ENCODE measurements at regions not wholly inside any gene's neighbourhood (a gene's known extent, or its start where the extent isn't known, plus 50 kb on each side); places are given as distances from the start of the nearest gene placed in this dataset.

GRCh38 chr2:133774654-133775015 lies 206.4 kb upstream of the NCKAP5 start:
- H3K4me3 Mint-ChIP-seq (ENCODE audit: unreplicated experiment): no peak overlapping the region
- ChIA-PET CTCF (no interaction called here), POLR2A (no interaction called here)
- no peak for TF ChIP-seq CTCF (IDR thresholded peaks at IDR 0.05; ENCODE audit: insufficient read depth in 1 of 2, low read depth in 1 of 2, low read length in 1 of 2, severe bottlenecking in 1 of 2, unreplicated experiment in 1 of 2)
- H3K27ac Mint-ChIP-seq (ENCODE audit: unreplicated experiment): no peak overlapping the region
- no TSS peak for BruUV-seq (replicated peaks)
- no peaks in the 10 kb centered on the region for H3K36me3 Mint-ChIP-seq (ENCODE audit: insufficient read depth, unreplicated experiment)
- Histone ChIP-seq H3K36me3 (ENCODE audit: control insufficient read depth, insufficient read depth, low read length) (no peaks in the 10 kb centered on the region), H3K9me3 (no peaks in the 10 kb centered on the region), H3K27me3 (replicated peaks; ENCODE audit: control insufficient read depth, insufficient read depth, low read length) (no peaks in the 10 kb centered on the region), H3K4me1 (0 out of 2 replicates have a peak, but pooled peaks cover 4% of the 10 kb centered on the region), H3K4me3 (ENCODE audit: low read depth, low read length) (no peak overlapping the region)
- intact Hi-C loops (cut with micrococcal nuclease; ENCODE audit: unreplicated experiment): loop anchor here (10.0 kb wide), 1 partner anchor 510 kb away; no protein-coding TSS in a partner anchor
- DNase-seq: no peak
- H3K27me3 Mint-ChIP-seq (ENCODE audit: insufficient read depth, unreplicated experiment): no peaks in the 10 kb centered on the region
- H3K9me3 Mint-ChIP-seq (ENCODE audit: unreplicated experiment): peaks cover 9% of the 10 kb centered on the region
- no peaks in the 10 kb centered on the region for H3K4me1 Mint-ChIP-seq (ENCODE audit: low read depth, unreplicated experiment)

GRCh38 chr2:133776936-133777573 lies 208.8 kb upstream of the NCKAP5 start:
- no peak for DNase-seq
- Mint-ChIP-seq H3K9me3 (ENCODE audit: unreplicated experiment) (no peaks in the 10 kb centered on the region), H3K27ac (ENCODE audit: unreplicated experiment) (no peak overlapping the region), H3K4me3 (ENCODE audit: unreplicated experiment) (no peak overlapping the region), H3K4me1 (ENCODE audit: low read depth, unreplicated experiment) (no peaks in the 10 kb centered on the region), H3K27me3 (ENCODE audit: insufficient read depth, unreplicated experiment) (no peaks in the 10 kb centered on the region), H3K36me3 (ENCODE audit: insufficient read depth, unreplicated experiment) (no peaks in the 10 kb centered on the region)
- TF ChIP-seq CTCF (IDR thresholded peaks at IDR 0.05; ENCODE audit: insufficient read depth in 1 of 2, low read depth in 1 of 2, low read length in 1 of 2, severe bottlenecking in 1 of 2, unreplicated experiment in 1 of 2): no peak
- ChIA-PET CTCF (no interaction called here), POLR2A (no interaction called here)
- Histone ChIP-seq H3K4me3 (ENCODE audit: low read depth, low read length) (no peak overlapping the region), H3K4me1 (0 out of 2 replicates have a peak, but pooled peaks cover 4% of the 10 kb centered on the region), H3K9me3 (no peaks in the 10 kb centered on the region), H3K27me3 (replicated peaks; ENCODE audit: control insufficient read depth, insufficient read depth, low read length) (no peaks in the 10 kb centered on the region), H3K36me3 (ENCODE audit: control insufficient read depth, insufficient read depth, low read length) (no peaks in the 10 kb centered on the region)
- no TSS peak for BruUV-seq (replicated peaks)
- intact Hi-C loops (cut with micrococcal nuclease; ENCODE audit: unreplicated experiment): loop anchor here (10.0 kb wide), 1 partner anchor 512 kb away; no protein-coding TSS in a partner anchor

GRCh38 chr2:133777574-133777960 lies 209.3 kb upstream of the NCKAP5 start:
- H3K9me3 Mint-ChIP-seq (ENCODE audit: unreplicated experiment): no peaks in the 10 kb centered on the region
- intact Hi-C loops (cut with micrococcal nuclease; ENCODE audit: unreplicated experiment): loop anchor here (10.0 kb wide), 1 partner anchor 513 kb away; no protein-coding TSS in a partner anchor

More at GRCh38 chr2:133777574-133777960, 209.3 kb upstream of the NCKAP5 start:
- Histone ChIP-seq H3K36me3 (ENCODE audit: control insufficient read depth, insufficient read depth, low read length) (no peaks in the 10 kb centered on the region), H3K4me1 (0 out of 2 replicates have a peak, but pooled peaks cover 4% of the 10 kb centered on the region), H3K4me3 (ENCODE audit: low read depth, low read length) (no peak overlapping the region), H3K27me3 (replicated peaks; ENCODE audit: control insufficient read depth, insufficient read depth, low read length) (no peaks in the 10 kb centered on the region), H3K9me3 (no peaks in the 10 kb centered on the region)
- BruUV-seq (replicated peaks): no TSS peak
- CTCF ChIA-PET: no interaction called here
- no peak for TF ChIP-seq CTCF (IDR thresholded peaks at IDR 0.05; ENCODE audit: insufficient read depth in 1 of 2, low read depth in 1 of 2, low read length in 1 of 2, severe bottlenecking in 1 of 2, unreplicated experiment in 1 of 2)
- H3K27me3 Mint-ChIP-seq (ENCODE audit: insufficient read depth, unreplicated experiment): no peaks in the 10 kb centered on the region
- no peak overlapping the region for H3K4me3 Mint-ChIP-seq (ENCODE audit: unreplicated experiment)
- H3K4me1 Mint-ChIP-seq (ENCODE audit: low read depth, unreplicated experiment): no peaks in the 10 kb centered on the region
- no peaks in the 10 kb centered on the region for H3K36me3 Mint-ChIP-seq (ENCODE audit: insufficient read depth, unreplicated experiment)
- H3K27ac Mint-ChIP-seq (ENCODE audit: unreplicated experiment): no peak overlapping the region
- POLR2A ChIA-PET: interaction anchor here (0.5 kb wide), 1 partner anchor 12 kb away, joined by 4 read pairs; no protein-coding TSS in a partner anchor
- DNase-seq: no peak
